Ammon's horn (tissue), 1 donor: ENCODE measurements at regions not wholly inside any gene's neighbourhood (a gene's known extent, or its start where the extent isn't known, plus 50 kb on each side); places are given as distances from the start of the nearest gene placed in this dataset.

Experiments
- DNase-seq: peaks from one replicate; pipeline ENCODE4 v3.0.0-alpha.2; 2016; ENCODE audit warnings: low spot score

DNA sequence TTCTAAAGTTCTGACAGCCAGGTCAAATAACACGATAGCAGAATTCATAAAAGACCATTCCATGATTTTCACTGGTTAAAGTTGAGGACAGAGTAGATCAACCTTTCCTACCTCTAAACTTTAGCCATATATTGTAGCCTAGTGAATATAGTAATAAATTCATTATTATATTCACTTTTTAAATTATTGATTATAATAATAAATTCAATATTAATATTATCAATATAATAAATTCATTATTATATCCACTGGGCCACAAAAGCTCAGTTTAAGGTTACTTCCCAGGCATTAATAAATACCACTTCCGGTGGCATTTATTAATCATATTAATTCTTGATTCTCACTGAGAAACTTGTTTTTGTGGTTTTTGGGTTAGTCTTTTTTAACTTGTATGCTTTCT lies 85.7 kb upstream of the GPC6 start:
- DNase-seq = no peak

DNA sequence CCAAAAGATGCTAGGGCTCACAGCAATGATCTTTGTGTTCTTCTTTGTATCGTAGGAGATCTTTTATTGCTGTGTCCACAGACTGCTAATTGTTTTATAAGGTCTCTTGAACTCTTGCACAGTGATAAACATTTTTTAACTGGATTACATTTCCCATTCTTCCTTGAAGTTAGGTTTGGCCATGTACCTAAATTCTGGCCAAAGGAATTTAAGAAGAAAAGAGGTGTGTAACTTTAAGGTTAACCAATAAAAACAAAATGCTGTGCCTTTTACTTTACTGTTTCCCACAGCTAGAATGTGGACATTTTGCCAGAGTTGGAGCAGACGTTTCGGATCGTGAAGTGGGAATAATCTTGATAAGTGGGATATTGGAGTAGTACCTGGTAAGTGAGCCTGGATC lies 82.6 kb upstream of the GPC6 start:
- DNase-seq = no peak

DNA sequence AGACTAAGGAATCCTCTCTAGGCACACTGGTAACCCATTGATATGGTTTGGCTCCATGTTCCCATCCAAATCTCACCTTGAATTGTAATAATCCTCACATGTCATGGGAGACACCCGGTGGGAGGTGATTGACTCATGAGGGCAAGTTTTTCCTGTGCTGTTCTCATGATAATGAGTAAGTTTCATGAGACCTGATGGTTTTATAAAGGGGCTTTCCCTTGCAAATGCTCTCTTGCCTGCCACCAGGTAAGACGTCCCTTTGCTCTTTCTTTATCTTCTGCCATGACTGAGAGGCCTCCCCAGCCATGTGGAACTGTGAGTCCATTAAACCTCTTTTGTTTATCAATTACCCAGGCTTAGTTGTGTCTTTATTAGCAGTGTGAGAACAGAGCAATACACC lies 81.4 kb upstream of the GPC6 start:
- no peak for DNase-seq

DNA sequence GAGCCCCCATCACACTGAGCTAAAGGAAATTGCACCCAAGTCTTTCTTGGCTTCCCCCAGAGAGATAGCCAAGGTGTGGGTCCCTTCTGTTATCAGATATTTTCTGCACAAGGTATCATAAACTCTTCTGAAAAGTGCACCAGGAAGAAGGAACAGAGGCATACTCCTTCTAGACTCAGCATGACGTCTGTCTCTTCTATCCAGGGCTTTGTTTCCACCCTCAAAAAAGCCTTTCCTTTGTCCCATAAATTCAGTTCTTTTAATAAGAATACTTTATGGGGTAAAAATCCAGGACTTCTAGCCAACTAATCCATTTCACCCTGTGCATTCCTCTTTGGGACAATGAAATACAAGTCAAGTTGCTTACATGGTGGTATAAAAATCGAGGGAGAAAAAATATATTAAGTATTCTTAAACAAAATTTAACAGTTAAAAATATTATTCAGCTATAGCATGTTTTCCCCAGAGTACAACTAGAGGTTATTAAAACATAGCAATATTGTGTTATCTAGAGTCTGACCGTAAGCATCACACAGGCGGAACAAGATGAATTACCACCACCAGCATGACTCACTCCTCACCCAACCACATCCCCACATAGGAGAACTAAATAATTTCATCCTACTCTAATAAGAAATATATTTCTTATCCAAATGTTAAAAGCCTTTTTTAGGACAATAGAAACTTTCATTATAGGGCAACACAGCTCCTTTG lies 79.9 kb upstream of the GPC6 start:
- no peak for DNase-seq

DNA sequence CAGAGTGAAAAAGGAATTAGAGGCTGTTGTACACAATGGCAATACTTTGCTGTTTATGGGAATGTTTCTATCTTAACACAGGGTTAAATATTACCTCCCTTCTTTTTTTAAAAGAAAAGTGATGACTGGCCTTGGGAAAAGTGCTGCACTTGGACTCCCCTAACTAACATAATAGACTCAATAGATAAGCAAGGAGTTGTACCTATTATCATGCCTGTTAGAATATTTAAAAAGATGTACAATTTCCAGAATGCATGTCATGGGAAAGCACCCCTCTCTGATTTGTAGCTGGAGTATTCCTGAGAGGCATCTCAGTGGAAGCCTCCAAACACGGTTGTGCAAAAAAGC lies 79.3 kb upstream of the GPC6 start:
- DNase-seq = no peak

DNA sequence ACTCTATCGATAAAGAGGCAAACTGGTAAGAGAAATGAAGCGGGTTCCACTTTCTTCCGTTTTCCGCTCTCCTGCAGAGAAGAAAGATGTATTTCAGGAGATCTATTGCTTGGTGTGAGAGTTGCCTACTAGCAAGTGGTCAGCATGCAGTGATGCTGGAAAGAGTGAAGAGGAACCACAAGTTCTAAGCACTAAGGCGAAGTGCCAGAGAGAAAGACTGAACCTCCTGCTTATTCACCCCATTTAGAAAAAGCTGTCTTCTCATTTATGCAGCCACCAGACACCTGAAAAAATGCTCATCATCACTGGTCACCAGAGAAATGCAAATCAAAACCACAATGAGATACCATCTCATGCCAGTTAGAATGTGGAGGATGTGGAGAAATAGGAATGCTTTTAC lies 78.7 kb upstream of the GPC6 start:
- no peak for DNase-seq

DNA sequence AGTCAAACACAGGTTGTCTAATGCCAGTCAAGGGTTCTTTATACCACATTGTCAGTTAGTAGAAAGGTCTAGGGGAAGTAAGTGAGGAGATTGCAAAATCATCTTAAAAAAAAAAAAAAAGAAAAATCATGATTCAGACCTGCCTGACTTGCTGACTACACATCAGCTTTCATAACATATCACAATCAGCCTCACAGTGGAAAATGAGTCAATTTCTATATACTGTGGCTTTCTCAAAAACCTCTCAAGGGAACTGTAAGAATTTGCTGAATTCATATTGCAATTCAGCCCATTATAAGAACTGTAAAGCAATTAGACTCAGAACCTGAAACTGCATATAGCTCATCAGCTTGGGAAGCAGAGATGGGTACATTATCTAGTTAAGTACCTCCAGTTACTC lies 75.3 kb upstream of the GPC6 start:
- DNase-seq = no peak

DNA sequence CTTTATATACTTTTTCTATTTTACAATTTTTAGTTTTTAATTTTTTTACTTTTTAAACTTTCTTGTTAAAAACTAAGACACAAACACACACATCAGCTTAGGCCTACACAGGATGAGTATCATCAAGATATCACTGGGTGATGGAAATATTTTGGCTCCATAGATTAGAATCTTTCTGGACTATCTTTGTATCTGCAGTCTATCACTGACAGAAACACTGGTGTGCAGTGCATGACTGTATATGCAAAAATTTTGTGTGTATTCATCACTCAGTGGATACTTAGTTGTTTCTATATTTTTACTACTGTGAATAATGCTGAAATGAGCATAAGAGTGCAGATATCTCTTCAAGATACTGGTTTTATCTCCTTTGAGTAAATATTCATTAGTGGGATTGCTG lies 68.0 kb upstream of the GPC6 start:
- no peak for DNase-seq

DNA sequence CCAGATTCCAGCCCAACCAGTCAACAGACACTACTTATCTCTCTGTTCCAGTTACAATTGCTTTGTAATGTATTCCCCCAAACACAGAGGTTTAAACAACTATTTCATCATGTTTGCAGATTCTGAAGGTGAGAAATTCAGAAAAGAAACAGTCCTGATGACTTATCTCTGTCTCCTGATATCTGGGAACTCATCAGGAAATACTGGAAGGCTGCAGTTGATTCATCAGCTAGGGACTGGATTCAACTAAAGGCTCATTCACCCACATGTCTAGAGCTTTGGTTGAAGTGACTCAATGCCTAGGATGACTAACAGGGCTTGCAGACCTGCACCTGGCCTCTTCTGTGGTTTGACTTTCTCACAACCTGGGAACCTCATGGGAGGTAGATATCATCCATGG lies 56.6 kb upstream of the GPC6 start:
- no peak for DNase-seq

DNA sequence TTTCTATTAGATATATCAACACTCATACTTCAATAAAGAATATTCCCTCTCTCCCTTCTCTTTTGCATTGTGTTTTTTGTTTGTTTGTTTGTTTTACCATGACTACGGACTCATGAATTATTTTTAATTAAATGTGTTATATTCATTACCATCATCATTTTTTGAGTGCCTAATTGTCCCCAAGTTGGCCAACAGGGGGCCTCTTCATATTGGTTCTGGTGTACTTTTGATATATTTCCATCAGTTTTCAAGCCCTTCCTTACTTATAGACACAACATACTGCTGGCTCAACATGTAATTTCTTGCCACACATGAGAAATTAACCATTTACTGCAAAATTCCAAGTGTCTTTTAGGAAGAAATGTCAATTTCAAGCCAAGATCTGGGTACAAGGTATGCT lies 54.5 kb upstream of the GPC6 start:
- no peak for DNase-seq

DNA sequence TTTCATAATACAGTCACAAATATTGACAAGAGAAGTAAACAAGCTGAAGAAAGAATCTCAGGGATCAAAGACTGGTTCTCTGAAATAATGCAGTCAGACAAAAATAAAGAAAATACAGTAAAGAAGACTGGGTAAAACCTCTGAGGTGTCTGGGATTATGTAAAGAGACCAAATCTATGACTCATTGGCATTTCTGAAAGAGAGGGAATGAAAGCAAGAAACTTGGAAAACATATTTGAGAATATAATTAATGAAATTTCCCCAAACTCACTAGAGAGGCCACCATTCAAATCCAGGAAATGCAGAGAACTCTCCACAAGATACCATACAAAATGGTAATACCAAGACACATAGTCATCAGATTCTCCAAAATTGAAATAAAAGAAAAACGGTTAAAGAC lies 53.0 kb upstream of the GPC6 start:
- DNase-seq = no peak

DNA sequence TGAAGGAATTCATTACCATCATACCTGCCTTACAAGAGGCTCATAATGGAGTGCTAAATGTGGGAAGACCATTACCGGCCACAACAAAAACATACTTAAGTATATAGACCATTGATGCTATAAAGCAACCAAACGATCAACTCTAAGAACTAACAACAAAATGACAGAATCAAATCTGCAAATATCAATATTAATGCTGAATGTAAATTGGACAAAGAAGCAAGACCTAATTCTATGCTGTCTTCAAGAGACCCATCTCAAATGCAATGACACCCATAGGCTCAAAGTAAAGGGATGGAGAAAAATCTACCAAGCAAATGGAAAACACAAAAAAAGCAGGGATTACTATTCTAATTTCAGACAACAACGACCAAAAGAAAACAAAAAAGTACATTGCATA lies 52.3 kb upstream of the GPC6 start:
- no peak for DNase-seq
